ENCODE measurements at regions not wholly inside any gene's neighbourhood (a gene's known extent, or its start where the extent isn't known, plus 50 kb on each side); places are given as distances from the start of the nearest gene placed in this dataset.

GRCh38 chr7:46746695-46747687 is 825.9 kb upstream of the IGFBP3 start:
- peak; percentile 76 for DNase-seq

- no peak for DNase-seq
These were observed 824.6 kb upstream of the IGFBP3 start for GRCh38 chr7:46745707-46746090.

GRCh38 chr7:46744957-46745706 is 824.1 kb upstream of the IGFBP3 start:
- no peak for DNase-seq

- no peak for DNase-seq
These were observed 821.5 kb upstream of the IGFBP3 start for GRCh38 chr7:46742601-46743000.

- DNase-seq, result peak; percentile 56
These were observed 821.0 kb upstream of the IGFBP3 start for GRCh38 chr7:46741938-46742540.

- DNase-seq, result no peak
These were observed 820.1 kb upstream of the IGFBP3 start for GRCh38 chr7:46741181-46741580.

- no peak for DNase-seq
These were observed 818.6 kb upstream of the IGFBP3 start for GRCh38 chr7:46739518-46740234.

GRCh38 chr7:46738796-46739195 is 817.7 kb upstream of the IGFBP3 start:
- no peak for DNase-seq

GRCh38 chr7:46738165-46738564 is 817.1 kb upstream of the IGFBP3 start:
- peak; percentile 18 for DNase-seq

- no peak for DNase-seq
These were observed 804.8 kb upstream of the IGFBP3 start for GRCh38 chr7:46725838-46726237.

- no peak for DNase-seq
These were observed 804.1 kb upstream of the IGFBP3 start for GRCh38 chr7:46725136-46725535.

- DNase-seq, result no peak
These were observed 802.7 kb upstream of the IGFBP3 start for GRCh38 chr7:46723742-46724141.

- DNase-seq, result no peak
These were observed 801.9 kb upstream of the IGFBP3 start for GRCh38 chr7:46723003-46723402.

GRCh38 chr7:46720761-46721160 is 799.7 kb upstream of the IGFBP3 start:
- peak; percentile 86 for DNase-seq

GRCh38 chr7:46719616-46720015 is 798.5 kb upstream of the IGFBP3 start:
- DNase-seq, result no peak

GRCh38 chr7:46716926-46717325 is 795.9 kb upstream of the IGFBP3 start:
- no peak for DNase-seq

GRCh38 chr7:46715579-46715978 is 794.5 kb upstream of the IGFBP3 start:
- DNase-seq, result no peak

- DNase-seq, result no peak
These were observed 793.8 kb upstream of the IGFBP3 start for GRCh38 chr7:46714904-46715303.

GRCh38 chr7:46713868-46714596 is 793.0 kb upstream of the IGFBP3 start:
- DNase-seq, result peak; percentile 14

- no peak for DNase-seq
These were observed 789.9 kb upstream of the IGFBP3 start for GRCh38 chr7:46710927-46711326.

- no peak for DNase-seq
These were observed 786.9 kb upstream of the IGFBP3 start for GRCh38 chr7:46707973-46708372.

Data from kidney glomerular epithelial cell (primary cell).